ENCODE measurements at regions not wholly inside any gene's neighbourhood (a gene's known extent, or its start where the extent isn't known, plus 50 kb on each side); places are given as distances from the start of the nearest gene placed in this dataset.

GRCh38 chr5:2587189-2588031, 164.1 kb downstream of the IRX2 start:
- intact Hi-C loops (cut with DNase I), result no loop called here
- Histone ChIP-seq H3K36me3 (no peaks in the 10 kb centered on the region), H3K4me1 (no peaks in the 10 kb centered on the region), H3K9me3 (no peaks in the 10 kb centered on the region), H3K27ac (no peak overlapping the region), H3K27me3 (no peaks in the 10 kb centered on the region), H3K9ac (ENCODE audit: low read depth in 2 of 2, low read length in 2 of 2) (no peak overlapping the region), H3K4me3 (no peak overlapping the region)
- TF ChIP-seq CTCF (IDR thresholded peaks at IDR 0.05), result no peak
- DNase-seq, result peak; percentile 3

GRCh38 chr5:2586016-2586715, 165.3 kb downstream of the IRX2 start:
- H3K36me3 ChIP-seq, result no peaks in the 10 kb centered on the region
- H3K9ac ChIP-seq (ENCODE audit: low read depth in 2 of 2, low read length in 2 of 2), result no peak overlapping the region
- no peak overlapping the region for H3K4me3 ChIP-seq
- no peak for DNase-seq
- H3K27ac ChIP-seq, result no peak overlapping the region
- no peaks in the 10 kb centered on the region for H3K4me1 ChIP-seq
- no peak for TF ChIP-seq CTCF (IDR thresholded peaks at IDR 0.05)
- H3K9me3 ChIP-seq, result no peaks in the 10 kb centered on the region
- no peaks in the 10 kb centered on the region for H3K27me3 ChIP-seq
- intact Hi-C loops (cut with DNase I), result no loop called here

- Histone ChIP-seq H3K27ac (no peak overlapping the region), H3K27me3 (no peaks in the 10 kb centered on the region)
Observed at GRCh38 chr5:2584579-2585269, 166.8 kb downstream of the IRX2 start.

GRCh38 chr5:2582507-2582906, 169.0 kb downstream of the IRX2 start:
- intact Hi-C loops (cut with DNase I), result no loop called here
- H3K9ac ChIP-seq (ENCODE audit: low read depth in 2 of 2, low read length in 2 of 2), result no peak overlapping the region
- DNase-seq, result no peak
- no peaks in the 10 kb centered on the region for H3K27me3 ChIP-seq
- no peak overlapping the region for H3K27ac ChIP-seq
- no peaks in the 10 kb centered on the region for H3K36me3 ChIP-seq
- no peak for TF ChIP-seq CTCF (IDR thresholded peaks at IDR 0.05)
- no peaks in the 10 kb centered on the region for H3K4me1 ChIP-seq
- no peak overlapping the region for H3K4me3 ChIP-seq
- no peaks in the 10 kb centered on the region for H3K9me3 ChIP-seq

More at GRCh38 chr5:2584579-2585269, 166.8 kb downstream of the IRX2 start:
- intact Hi-C loops (cut with DNase I), result no loop called here
- no peak for DNase-seq
- TF ChIP-seq CTCF (IDR thresholded peaks at IDR 0.05), result no peak
- H3K9ac ChIP-seq (ENCODE audit: low read depth in 2 of 2, low read length in 2 of 2), result no peak overlapping the region
- H3K4me1 ChIP-seq, result no peaks in the 10 kb centered on the region
- no peak overlapping the region for H3K4me3 ChIP-seq
- H3K9me3 ChIP-seq, result no peaks in the 10 kb centered on the region
- no peaks in the 10 kb centered on the region for H3K36me3 ChIP-seq

- intact Hi-C loops (cut with DNase I), result no loop called here
- no peak overlapping the region for H3K9ac ChIP-seq (ENCODE audit: low read depth in 2 of 2, low read length in 2 of 2)
- DNase-seq, result no peak
- no peaks in the 10 kb centered on the region for H3K36me3 ChIP-seq
- no peak overlapping the region for H3K27ac ChIP-seq
- no peak overlapping the region for H3K4me3 ChIP-seq
- no peaks in the 10 kb centered on the region for H3K9me3 ChIP-seq
- H3K4me1 ChIP-seq, result no peaks in the 10 kb centered on the region
- no peaks in the 10 kb centered on the region for H3K27me3 ChIP-seq
- no peak for TF ChIP-seq CTCF (IDR thresholded peaks at IDR 0.05)
Observed at GRCh38 chr5:2582106-2582505, 169.4 kb downstream of the IRX2 start.

Measured in colonic mucosa (tissue), 4 donors.